ENCODE measurements at regions not wholly inside any gene's neighbourhood (a gene's known extent, or its start where the extent isn't known, plus 50 kb on each side); places are given as distances from the start of the nearest gene placed in this dataset.
A peak's percentile ranks its signal among the peaks of the same experiment; 100 is the strongest.
"Not testable (repeated sequence)": the region's sequence is repeated elsewhere in the genome, so short reads cannot be mapped to it uniquely, and the experiment has no call there.

- DNase-seq: no peak
Observed at GRCh38 chr9:34907044-34907443, 51.0 kb upstream of the PHF24 start.

DNA sequence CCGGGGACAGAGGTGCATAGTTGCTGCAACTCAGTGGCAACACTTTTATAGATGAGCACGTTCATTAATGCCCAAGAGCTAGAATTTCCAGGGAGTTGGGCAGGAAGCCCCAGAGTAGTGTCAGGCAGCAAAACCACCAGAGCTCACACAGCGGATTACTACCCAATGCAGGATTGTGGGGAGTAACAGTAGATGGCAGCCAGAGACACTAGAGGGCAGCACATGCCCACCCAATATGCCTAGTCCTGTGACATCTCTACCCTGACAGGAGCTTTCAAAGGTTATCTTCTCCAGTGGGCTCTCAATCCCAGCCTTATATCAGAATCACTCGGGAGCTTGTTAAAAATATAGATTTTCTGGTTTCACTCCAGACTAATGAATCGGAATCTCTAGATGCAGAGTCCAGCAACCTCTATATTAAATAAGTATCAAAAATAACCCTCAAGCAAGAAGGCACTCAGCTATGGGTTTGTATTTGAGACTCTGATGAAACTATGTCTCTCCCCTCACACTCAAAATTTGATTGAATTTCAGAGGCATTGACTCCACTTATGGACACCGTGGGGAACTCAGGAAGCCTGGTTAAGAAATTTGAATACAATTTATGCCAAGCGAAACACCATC lies 58.4 kb upstream of the PHF24 start:
- peak; percentile 72 for DNase-seq

DNA sequence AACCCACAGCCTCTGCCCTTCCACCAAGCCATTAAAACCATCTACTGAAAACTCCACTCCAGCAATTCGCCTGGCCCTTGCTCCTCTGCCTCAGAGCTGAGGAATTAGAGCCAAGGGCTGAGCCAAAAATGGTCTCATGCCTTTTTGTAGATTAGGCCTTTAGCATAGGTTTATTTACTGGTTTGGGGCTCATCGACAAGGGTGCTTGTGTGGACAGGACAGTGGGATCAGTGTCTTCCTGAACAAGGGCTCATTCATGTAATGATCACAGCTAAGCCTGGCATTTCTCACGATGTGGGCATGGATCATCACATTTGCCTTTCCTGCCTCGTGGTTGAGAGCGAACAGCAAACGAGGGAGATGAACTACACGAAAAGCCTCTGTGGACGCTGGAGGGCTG lies 59.2 kb upstream of the PHF24 start:
- DNase-seq: no peak

DNA sequence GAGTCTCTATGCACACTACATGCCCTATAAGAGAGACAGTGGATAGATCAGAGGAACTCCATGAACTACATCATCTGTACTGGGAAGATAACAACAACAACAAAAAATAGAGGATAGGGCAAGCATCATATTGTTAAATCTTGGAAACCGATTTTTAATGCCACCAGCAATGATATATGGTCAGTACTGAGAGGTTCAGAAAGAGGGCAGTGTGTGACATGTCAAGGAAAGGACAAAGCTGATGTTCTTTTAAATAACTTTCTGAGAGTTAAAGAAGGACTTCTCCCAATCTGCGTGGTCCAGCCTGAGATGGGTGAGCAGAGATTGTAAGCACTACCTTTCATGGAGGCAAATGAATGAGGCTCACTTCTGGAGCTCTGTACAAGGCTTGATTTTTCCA lies 62.0 kb upstream of the PHF24 start:
- no peak for DNase-seq

- no peak for DNase-seq
Observed at GRCh38 chr9:34892886-34893285, 65.2 kb upstream of the PHF24 start.

DNA sequence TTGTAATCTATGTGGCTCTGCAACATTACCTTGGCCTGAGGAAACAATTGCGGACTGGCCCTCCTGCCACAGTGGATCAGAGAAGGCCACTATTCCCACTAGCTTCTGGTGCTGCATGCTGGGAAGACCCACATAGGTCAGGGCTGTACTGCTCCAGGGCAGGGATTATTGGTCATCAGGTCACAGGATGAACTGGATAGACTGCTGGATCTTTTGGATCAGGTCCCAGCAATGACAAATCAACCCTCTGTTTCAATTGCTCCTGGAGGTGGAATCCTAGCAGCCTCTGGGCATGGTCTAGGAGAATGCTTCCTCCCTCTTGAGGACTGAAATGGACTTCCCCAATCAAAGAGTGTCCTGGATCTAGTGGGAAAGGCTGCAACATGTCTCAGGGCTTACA lies 66.7 kb upstream of the PHF24 start:
- DNase-seq: no peak

DNA sequence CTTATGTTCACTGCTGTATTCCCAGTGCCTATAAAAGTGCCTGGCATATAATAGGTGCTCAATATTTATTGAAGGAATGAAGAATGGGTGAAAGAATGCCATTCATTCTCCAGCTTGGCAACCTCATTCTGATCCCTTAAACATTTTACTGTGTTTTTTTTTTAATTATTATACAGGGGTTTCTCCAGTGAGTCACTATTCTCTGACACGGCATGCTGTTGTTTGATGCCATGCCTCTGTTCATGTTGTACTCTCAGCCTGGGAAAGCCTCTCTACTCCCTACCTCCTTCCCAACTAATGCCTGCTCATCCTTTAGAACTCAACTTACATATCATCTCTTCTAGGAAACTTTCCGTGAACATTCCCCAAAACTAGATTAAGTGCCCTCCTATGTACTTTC lies 70.2 kb upstream of the PHF24 start:
- no peak for DNase-seq

- DNase-seq: peak; percentile 15
Observed at GRCh38 chr9:34884747-34885189, 73.3 kb upstream of the PHF24 start.

- no peak for DNase-seq
Observed at GRCh38 chr9:34876096-34876495, 82.0 kb upstream of the PHF24 start.

- no peak for DNase-seq
Observed at GRCh38 chr9:34869390-34869789, 88.7 kb upstream of the PHF24 start.

DNA sequence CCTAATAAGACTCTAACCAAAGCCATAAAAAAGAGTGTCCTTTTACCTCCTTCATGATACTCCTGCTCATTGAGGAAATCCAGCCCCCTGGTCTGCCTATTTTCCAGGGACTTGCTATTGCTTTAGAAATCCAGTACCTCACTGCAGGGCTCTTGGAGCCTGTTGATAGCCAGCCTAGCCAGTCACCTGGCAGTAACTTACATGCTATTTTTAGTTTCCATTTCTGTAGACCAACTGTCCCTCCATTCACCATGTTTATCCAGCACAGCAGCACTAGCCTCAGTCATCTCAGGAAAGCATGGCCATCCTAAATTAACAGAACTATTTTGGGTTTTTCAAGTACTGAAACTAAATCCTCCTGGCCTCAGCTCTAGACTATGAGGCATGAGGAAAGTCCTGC lies 91.5 kb upstream of the PHF24 start:
- no peak for DNase-seq

GRCh38 chr9:34863426-34863825 lies 94.7 kb upstream of the PHF24 start:
- DNase-seq: no peak

DNA sequence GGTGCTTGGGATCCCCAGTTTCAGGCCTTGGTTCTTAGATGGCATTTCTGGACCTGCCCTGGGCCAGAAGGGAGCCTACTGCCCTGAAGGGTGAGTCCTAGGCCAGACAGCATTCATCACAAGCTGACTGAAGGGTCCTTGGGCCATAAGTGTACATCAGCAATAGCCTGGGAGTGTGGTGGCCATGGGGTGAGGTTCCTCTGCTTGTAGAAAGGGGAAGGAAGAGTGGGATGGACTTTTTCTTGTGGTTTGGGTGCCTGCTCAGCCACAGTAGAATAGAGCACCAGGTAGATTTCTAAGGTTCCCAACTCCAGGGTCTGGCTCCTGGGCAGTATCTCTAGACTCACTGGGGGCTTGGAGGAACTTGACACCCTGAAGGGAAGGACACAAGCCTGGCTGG lies 95.2 kb upstream of the PHF24 start:
- DNase-seq: no peak

- DNase-seq: no peak
Observed at GRCh38 chr9:34862043-34862442, 96.0 kb upstream of the PHF24 start.

GRCh38 chr9:34855016-34855415 lies 103.1 kb upstream of the PHF24 start:
- DNase-seq: not testable (repeated sequence)

DNA sequence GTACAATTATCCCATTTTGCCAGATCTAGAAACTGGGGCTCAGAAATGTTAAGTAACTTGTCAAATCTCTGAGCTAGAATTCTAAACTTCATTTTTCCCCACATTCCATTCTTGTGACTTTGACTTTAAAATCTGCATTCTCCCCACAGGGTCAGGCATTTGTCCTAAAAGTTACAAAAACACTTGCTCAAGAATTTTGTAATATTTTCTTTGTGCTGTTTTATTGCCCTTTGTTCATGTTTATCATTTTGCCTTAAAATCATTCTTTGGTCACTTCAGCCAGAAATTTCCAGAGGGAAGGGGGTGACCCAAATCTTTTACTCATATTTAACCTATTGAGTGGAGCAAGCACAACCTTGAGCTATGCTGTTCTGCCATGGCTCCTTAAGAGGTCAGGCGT lies 120.1 kb upstream of the CCL21 start:
- DNase-seq: no peak

DNA sequence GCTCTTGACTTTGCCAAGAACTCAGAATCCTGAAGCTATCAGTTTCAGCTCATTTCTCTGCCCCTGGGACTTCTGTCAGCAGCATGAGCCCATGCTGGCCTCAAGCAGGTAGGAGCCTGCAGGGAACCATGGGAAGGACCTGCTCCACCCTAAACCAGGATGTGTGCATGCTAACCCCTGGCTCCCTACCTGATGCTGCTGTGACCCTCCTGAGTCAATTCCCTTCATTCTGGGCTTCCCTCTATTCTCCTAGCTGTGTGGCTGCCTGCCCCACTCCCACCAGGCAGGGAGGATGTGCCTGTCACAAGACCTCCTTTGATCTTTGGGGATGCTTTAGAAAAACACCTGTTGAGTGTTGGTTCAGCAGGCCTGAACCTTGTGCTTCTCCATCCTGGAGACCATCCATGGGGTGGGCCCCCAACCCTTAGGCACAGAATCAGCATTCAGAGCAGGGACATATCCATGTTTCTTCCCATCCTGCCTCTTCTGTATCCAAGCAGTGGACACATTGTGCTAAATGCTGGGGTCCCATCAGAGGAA lies 117.1 kb upstream of the CCL21 start:
- no peak for DNase-seq

- DNase-seq: no peak
Observed at GRCh38 chr9:34825775-34826174, 115.8 kb upstream of the CCL21 start.

DNA sequence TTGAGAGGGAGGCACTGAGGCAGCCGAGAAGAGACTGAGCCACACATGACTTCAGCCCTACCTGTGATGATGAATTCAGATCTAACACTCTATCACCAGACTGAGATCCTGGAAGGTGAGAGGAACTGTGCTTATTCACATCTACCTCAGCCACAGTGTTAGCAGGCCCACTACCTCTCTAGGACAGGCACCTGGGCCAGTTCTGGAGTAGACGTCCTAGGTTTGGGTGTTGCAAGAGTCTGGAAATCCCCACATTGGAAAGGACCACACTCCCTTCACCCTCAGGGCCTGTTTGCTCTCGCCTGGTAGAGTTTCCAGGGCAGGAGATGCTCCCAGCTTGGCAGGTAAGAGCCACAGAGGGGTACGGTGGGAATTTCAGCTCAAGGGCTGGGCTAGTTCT lies 113.8 kb upstream of the CCL21 start:
- DNase-seq: no peak

DNA sequence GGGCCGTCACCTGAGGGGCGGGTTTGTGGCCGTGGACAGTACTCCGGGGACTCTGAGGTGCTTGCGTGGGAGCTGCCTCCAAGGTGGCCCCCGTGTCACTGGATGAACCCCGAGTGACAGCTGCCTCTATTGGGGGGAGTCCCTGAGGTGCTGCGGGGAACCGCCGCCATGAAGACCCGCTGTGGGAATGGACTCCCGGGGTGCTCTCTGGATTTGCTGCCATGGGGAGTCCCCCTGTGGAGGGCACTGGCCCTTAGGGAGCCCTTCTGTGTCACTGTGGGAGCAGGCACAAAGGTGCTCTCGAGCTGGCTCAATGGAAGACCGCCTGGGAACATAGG lies 100.2 kb upstream of the CCL21 start:
- no peak for DNase-seq

GRCh38 chr9:34809504-34810186 lies 99.7 kb upstream of the CCL21 start:
- no peak for DNase-seq

DNA sequence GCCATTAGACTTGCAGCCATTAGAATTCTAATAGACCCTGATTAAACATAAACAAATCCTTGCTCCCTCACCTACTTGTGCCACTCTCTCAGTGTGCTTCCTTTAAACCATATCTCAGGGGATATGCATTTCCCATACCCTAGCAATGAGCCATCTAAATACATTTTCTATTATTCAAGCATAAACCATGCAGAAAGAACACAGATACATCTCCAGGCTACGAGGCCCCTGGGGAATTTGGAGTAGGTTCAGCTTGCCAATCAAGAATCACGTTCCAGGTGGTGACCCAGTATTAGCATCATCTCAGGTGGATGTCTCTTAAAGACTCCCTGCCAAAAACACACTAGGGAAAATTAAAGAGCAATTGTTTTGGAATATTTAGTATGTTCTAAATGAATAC lies 93.0 kb upstream of the CCL21 start:
- DNase-seq: no peak

DNA sequence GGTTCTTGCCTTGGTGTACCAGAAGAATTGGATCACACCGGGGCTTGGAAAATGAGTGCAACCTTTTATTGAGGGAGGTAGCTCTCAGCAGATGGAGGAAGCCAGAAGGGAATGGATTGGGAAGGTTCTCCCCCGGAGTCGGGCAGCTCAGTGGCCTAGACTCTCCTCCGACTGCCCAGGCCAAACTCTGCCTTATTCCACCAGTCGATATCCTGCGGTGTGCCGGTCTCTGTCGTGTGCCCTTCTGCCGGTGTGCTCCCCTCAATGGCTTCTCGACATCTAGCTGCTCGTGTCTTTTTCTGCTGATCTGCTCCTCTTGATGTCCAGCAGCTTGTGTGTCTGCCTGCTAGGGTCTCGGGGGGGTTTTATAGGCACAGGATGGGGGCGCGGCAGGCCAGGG lies 87.4 kb upstream of the CCL21 start:
- DNase-seq: no peak

DNA sequence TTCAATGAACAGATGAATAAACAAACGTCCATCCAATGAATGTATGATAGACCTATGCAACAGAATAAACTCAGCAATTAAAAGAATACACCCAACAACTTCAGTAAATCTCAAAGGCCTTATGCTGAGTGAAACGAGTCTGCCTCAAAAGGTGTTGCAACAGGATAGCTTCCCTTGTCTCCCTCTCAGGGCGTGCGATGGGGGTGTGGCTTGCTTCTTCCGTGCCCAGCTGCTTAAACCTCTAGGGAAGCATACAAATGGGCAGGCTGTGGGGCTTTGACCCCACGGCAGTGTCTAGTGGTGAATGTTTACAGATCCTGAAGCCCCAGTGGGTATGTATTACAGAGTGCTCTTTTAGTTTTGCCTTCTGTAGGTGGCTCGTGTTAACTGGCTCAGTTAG lies 87.0 kb upstream of the CCL21 start:
- DNase-seq: no peak

DNA sequence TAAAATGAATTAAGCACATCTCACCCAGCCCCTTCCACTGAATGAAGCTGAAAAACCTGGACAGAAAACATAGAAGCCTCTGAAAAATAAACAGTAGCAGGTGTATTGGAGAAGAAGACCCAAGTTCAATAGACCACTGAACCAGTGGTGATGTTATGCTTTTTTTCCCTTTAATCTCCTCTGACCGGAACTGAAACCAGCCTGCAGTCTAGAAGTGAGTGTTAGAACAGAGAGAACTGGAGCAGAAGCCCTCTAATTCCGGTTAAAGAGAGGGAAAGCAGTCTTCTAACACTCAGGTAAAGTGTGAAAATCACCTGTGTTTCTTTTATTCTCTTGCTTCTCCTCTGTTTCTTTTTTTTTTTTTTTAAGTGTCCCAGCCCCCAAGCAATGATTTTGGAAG lies 83.5 kb upstream of the CCL21 start:
- no peak for DNase-seq

Measured in stimulated activated naive CD4-positive, alpha-beta T cell treated with Interleukin-2 at 50 U/mL for 16 hours (primary cell).